HG03135 (cell line): ENCODE measurements at regions not wholly inside any gene's neighbourhood (a gene's known extent, or its start where the extent isn't known, plus 50 kb on each side); places are given as distances from the start of the nearest gene placed in this dataset.
"Not testable (repeated sequence)": the region's sequence is repeated elsewhere in the genome, so short reads cannot be mapped to it uniquely, and the experiment has no call there.

ENCODE experiments used
- ATAC-seq: cut with Tn5 transposase; IDR thresholded peaks from one replicate; pipeline ENCODE4 v1.9.1; 2021; ENCODE audit warnings: mild to moderate bottlenecking, moderate library complexity; ENCODE audit not compliant: unreplicated experiment

- no peak for ATAC-seq
Measured at GRCh38 chr4:79666112-79666511, 258.1 kb upstream of the GK2 start.

- no peak for ATAC-seq
Measured at GRCh38 chr4:79663865-79664264, 255.8 kb upstream of the GK2 start.

GRCh38 chr4:79663141-79663540, 255.1 kb upstream of the GK2 start:
- ATAC-seq = no peak

GRCh38 chr4:79662651-79663050, 254.6 kb upstream of the GK2 start:
- ATAC-seq = no peak

GRCh38 chr4:79661196-79661595, 253.2 kb upstream of the GK2 start:
- no peak for ATAC-seq

GRCh38 chr4:79659308-79659870, 251.4 kb upstream of the GK2 start:
- ATAC-seq = not testable (repeated sequence)

- ATAC-seq = no peak
Measured at GRCh38 chr4:79657379-79657778, 249.4 kb upstream of the GK2 start.

- ATAC-seq = no peak
Measured at GRCh38 chr4:79653871-79654270, 245.8 kb upstream of the GK2 start.

GRCh38 chr4:79652738-79653137, 244.7 kb upstream of the GK2 start:
- no peak for ATAC-seq

GRCh38 chr4:79652232-79652631, 244.2 kb upstream of the GK2 start:
- ATAC-seq = no peak

- no peak for ATAC-seq
Measured at GRCh38 chr4:79651456-79651855, 243.4 kb upstream of the GK2 start.

GRCh38 chr4:79650794-79651431, 242.9 kb upstream of the GK2 start:
- ATAC-seq = no peak

GRCh38 chr4:79650217-79650616, 242.2 kb upstream of the GK2 start:
- ATAC-seq = no peak

GRCh38 chr4:79645942-79646341, 237.9 kb upstream of the GK2 start:
- no peak for ATAC-seq

GRCh38 chr4:79638735-79639134, 230.7 kb upstream of the GK2 start:
- no peak for ATAC-seq

- no peak for ATAC-seq
Measured at GRCh38 chr4:79636991-79637390, 229.0 kb upstream of the GK2 start.

- no peak for ATAC-seq
Measured at GRCh38 chr4:79634111-79634510, 226.1 kb upstream of the GK2 start.

GRCh38 chr4:79632114-79632513, 224.1 kb upstream of the GK2 start:
- ATAC-seq = no peak

GRCh38 chr4:79626611-79627010, 218.6 kb upstream of the GK2 start:
- ATAC-seq = no peak

- no peak for ATAC-seq
Measured at GRCh38 chr4:79626101-79626500, 218.1 kb upstream of the GK2 start.

GRCh38 chr4:79625361-79625760, 217.3 kb upstream of the GK2 start:
- ATAC-seq = no peak

- no peak for ATAC-seq
Measured at GRCh38 chr4:79623021-79623870, 215.2 kb upstream of the GK2 start.
